ENCODE measurements at regions not wholly inside any gene's neighbourhood (a gene's known extent, or its start where the extent isn't known, plus 50 kb on each side); places are given as distances from the start of the nearest gene placed in this dataset.
"Not testable (repeated sequence)": the region's sequence is repeated elsewhere in the genome, so short reads cannot be mapped to it uniquely, and the experiment has no call there.

- ATAC-seq (no peak), DNase-seq (no peak)
- TF ChIP-seq, protein P1, sequence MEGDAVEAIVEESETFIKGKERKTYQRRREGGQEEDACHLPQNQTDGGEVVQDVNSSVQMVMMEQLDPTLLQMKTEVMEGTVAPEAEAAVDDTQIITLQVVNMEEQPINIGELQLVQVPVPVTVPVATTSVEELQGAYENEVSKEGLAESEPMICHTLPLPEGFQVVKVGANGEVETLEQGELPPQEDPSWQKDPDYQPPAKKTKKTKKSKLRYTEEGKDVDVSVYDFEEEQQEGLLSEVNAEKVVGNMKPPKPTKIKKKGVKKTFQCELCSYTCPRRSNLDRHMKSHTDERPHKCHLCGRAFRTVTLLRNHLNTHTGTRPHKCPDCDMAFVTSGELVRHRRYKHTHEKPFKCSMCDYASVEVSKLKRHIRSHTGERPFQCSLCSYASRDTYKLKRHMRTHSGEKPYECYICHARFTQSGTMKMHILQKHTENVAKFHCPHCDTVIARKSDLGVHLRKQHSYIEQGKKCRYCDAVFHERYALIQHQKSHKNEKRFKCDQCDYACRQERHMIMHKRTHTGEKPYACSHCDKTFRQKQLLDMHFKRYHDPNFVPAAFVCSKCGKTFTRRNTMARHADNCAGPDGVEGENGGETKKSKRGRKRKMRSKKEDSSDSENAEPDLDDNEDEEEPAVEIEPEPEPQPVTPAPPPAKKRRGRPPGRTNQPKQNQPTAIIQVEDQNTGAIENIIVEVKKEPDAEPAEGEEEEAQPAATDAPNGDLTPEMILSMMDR (IDR thresholded peaks at IDR 0.05), result no peak
- no peaks in the 10 kb centered on the region for H3K27me3 ChIP-seq (ENCODE audit: control insufficient read depth, insufficient read depth, low read length)
- H3K36me3 ChIP-seq (ENCODE audit: control insufficient read depth, insufficient read depth, low read length), result no peaks in the 10 kb centered on the region
- no peak overlapping the region for H3K4me3 ChIP-seq (ENCODE audit: low read length)
- H3K4me3 Mint-ChIP-seq, result no peak overlapping the region
- no peaks in the 10 kb centered on the region for H3K9me3 ChIP-seq (ENCODE audit: control insufficient read depth, insufficient read depth, low read length)
- no peaks in the 10 kb centered on the region for H3K4me1 Mint-ChIP-seq
- H3K27ac ChIP-seq (ENCODE audit: low read length), result no peak overlapping the region
- peaks cover 0 to 5% of the 10 kb centered on the region in 2 donors for H3K9me3 Mint-ChIP-seq
- H3K27ac Mint-ChIP-seq, result no peak overlapping the region
- intact Hi-C loops (cut with micrococcal nuclease), result no loop called here
- H3K4me1 ChIP-seq (ENCODE audit: control insufficient read depth, insufficient read depth, low read length), result no peaks in the 10 kb centered on the region
- H3K36me3 Mint-ChIP-seq, result no peaks in the 10 kb centered on the region
- no peaks in the 10 kb centered on the region for H3K27me3 Mint-ChIP-seq (ENCODE audit: low read depth in 2 of 2)
- 92% methylated on average over 3 of the region's 3 CpGs for WGBS (ENCODE audit: insufficient coverage)
Observed at GRCh38 chr18:55897091-55897689, 309.2 kb upstream of the TCF4 start.

- TF ChIP-seq, protein P1 (IDR thresholded peaks at IDR 0.05), result no peak
- H3K4me1 ChIP-seq (ENCODE audit: control insufficient read depth, insufficient read depth, low read length), result no peaks in the 10 kb centered on the region
- DNase-seq (no peak), ATAC-seq (no peak)
- no peaks in the 10 kb centered on the region for H3K9me3 ChIP-seq (ENCODE audit: control insufficient read depth, insufficient read depth, low read length)
- no peak overlapping the region for H3K4me3 ChIP-seq (ENCODE audit: low read length)
- WGBS (ENCODE audit: insufficient coverage), result 83% methylated on average over 4 of the region's 5 CpGs
- H3K9me3 Mint-ChIP-seq, result peaks cover 0 to 3% of the 10 kb centered on the region in 2 donors
- H3K27ac Mint-ChIP-seq, result no peak overlapping the region
- H3K36me3 ChIP-seq (ENCODE audit: control insufficient read depth, insufficient read depth, low read length), result no peaks in the 10 kb centered on the region
- H3K27me3 ChIP-seq (ENCODE audit: control insufficient read depth, insufficient read depth, low read length), result no peaks in the 10 kb centered on the region
- intact Hi-C loops (cut with micrococcal nuclease), result no loop called here
- H3K36me3 Mint-ChIP-seq, result no peaks in the 10 kb centered on the region
- H3K4me3 Mint-ChIP-seq, result no peak overlapping the region
- H3K27me3 Mint-ChIP-seq (ENCODE audit: low read depth in 2 of 2), result no peaks in the 10 kb centered on the region
- H3K27ac ChIP-seq (ENCODE audit: low read length), result no peak overlapping the region
- no peaks in the 10 kb centered on the region for H3K4me1 Mint-ChIP-seq
Observed at GRCh38 chr18:55893948-55894347, 306.0 kb upstream of the TCF4 start.

GRCh38 chr18:55892862-55893813, 305.1 kb upstream of the TCF4 start:
- H3K4me3 Mint-ChIP-seq; H3K27ac ChIP-seq (ENCODE audit: low read length); H3K9me3 Mint-ChIP-seq: not testable (repeated sequence)

DNA sequence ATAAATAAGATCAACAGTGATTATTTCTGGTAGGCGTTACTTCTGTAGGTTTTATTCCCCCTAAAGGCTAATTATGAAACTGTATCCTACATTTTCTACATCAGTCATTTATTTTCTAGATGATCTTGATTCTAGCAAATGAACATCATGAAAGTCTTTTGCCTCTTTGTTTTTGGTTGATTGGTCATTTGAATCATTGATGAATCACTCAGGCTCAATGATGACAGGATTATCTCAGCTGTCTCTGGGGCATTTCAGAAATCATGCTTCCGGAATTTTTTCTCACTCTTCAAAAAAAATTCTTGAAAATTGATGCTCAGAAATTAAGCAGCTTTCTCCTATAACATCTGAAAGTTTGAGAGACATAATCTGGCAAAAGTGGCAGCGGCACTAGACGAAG, 298.9 kb upstream of the TCF4 start:
- ATAC-seq (no peak), DNase-seq (no peak)
- H3K9me3 ChIP-seq (ENCODE audit: control insufficient read depth, insufficient read depth, low read length), result no peaks in the 10 kb centered on the region
- H3K4me1 ChIP-seq (ENCODE audit: control insufficient read depth, insufficient read depth, low read length), result no peaks in the 10 kb centered on the region
- 93% methylated on average over 3 of the region's 4 CpGs for WGBS (ENCODE audit: insufficient coverage)
- H3K27me3 ChIP-seq (ENCODE audit: control insufficient read depth, insufficient read depth, low read length), result no peaks in the 10 kb centered on the region
- H3K36me3 ChIP-seq (ENCODE audit: control insufficient read depth, insufficient read depth, low read length), result no peaks in the 10 kb centered on the region
- Mint-ChIP-seq H3K4me3 (no peak overlapping the region), H3K27ac (no peak overlapping the region), H3K9me3 (no peaks in the 10 kb centered on the region), H3K27me3 (ENCODE audit: low read depth in 2 of 2) (no peaks in the 10 kb centered on the region), H3K36me3 (no peaks in the 10 kb centered on the region), H3K4me1 (no peaks in the 10 kb centered on the region)
- no peak overlapping the region for H3K4me3 ChIP-seq (ENCODE audit: low read length)
- TF ChIP-seq, protein P1 (IDR thresholded peaks at IDR 0.05), result no peak
- no peak overlapping the region for H3K27ac ChIP-seq (ENCODE audit: low read length)
- intact Hi-C loops (cut with micrococcal nuclease), result no loop called here

More at GRCh38 chr18:55892862-55893813, 305.1 kb upstream of the TCF4 start:
- intact Hi-C loops (cut with micrococcal nuclease); H3K27me3 Mint-ChIP-seq (ENCODE audit: low read depth in 2 of 2); H3K4me1 Mint-ChIP-seq; DNase-seq; ATAC-seq; H3K36me3 ChIP-seq (ENCODE audit: control insufficient read depth, insufficient read depth, low read length); H3K27ac Mint-ChIP-seq; H3K4me3 ChIP-seq (ENCODE audit: low read length); H3K36me3 Mint-ChIP-seq; H3K4me1 ChIP-seq (ENCODE audit: control insufficient read depth, insufficient read depth, low read length); H3K27me3 ChIP-seq (ENCODE audit: control insufficient read depth, insufficient read depth, low read length); H3K9me3 ChIP-seq (ENCODE audit: control insufficient read depth, insufficient read depth, low read length): not testable (repeated sequence)
- 96% methylated on average over 25 of the region's 28 CpGs for WGBS (ENCODE audit: insufficient coverage)
